ENCODE measurements at regions not wholly inside any gene's neighbourhood (a gene's known extent, or its start where the extent isn't known, plus 50 kb on each side); places are given as distances from the start of the nearest gene placed in this dataset.
"Not testable (repeated sequence)": the region's sequence is repeated elsewhere in the genome, so short reads cannot be mapped to it uniquely, and the experiment has no call there.

DNA sequence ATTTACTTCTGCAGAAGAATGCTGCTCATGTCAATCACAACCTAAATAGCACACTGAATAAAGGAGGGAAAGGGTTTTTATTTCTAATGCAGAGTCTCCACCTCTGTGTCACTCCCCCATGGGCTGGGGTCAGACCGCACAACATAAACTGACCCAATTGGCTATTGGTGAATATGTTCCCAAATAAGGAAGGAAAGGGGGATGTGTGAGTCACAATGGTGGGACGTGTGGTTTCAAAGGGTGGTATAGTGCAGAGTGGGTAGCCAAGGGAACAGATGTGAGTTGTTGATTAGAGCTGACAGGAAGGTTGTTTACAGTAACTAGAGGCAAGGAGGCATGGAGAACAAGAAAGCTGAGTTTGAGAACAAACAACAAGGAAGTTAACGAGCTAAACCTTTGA is 491.8 kb downstream of the ZPLD1 start:
- no peak for ATAC-seq

DNA sequence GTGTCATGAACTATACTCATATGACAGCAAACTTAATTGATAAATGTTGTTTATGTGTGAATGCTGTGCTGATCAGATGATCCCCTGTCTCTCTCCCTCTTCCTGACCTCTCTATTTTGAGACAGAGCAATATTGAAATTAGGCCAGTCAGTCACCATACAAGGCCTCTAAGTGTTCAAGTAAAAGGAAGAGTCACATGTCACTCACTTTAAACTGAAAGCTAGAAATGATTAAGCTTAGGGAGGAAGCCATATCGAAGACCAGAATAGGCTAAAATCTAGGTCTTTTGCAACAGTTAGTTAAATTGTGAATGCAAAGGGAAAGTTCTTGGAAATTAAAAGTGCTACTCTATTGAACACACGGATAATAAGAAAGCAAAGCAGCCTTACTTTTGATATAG is 498.6 kb downstream of the ZPLD1 start:
- ATAC-seq = no peak

DNA sequence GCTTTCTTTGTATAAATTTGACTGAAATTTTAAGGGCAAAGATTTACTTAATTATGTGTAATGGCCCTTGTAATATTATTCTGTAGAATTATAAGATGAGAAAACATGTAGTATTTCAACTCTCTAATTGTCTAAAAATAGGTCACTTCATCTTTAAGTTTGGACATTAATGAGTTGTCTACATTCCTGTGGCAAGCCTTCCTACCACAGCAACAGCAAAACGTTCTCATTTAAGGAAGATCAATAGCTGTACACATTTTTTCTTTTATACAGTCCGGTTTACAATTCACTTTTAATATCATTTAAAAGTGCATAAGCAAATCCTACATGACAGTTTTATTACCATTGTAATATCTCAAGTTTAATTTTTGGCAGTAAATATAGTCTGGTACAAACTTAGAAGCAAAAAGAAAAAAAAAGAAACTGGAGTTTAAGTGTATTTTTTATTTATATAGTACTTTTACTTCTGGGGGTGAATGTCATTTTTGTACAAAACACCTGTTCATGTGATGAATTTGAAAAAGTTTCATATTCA is 501.8 kb downstream of the ZPLD1 start:
- ATAC-seq = no peak

DNA sequence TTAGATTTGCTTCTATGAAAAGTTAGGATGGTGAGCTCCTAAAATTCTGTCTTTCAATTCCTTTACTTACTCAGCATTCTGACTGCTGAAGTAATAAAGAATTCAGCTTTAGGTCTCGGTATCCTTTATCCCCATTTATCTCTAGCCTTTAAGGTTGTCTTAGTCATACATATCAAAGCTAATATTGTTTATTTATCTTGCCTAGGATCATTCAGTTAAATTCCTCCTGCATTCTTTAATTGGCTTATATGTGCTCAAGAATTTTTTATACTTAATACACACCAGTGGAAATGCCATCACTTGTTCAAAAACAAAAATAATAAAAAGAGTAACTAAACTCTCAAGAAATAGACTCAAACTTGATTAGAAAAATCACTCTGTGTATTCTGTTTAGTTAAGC is 507.0 kb downstream of the ZPLD1 start:
- ATAC-seq = no peak

DNA sequence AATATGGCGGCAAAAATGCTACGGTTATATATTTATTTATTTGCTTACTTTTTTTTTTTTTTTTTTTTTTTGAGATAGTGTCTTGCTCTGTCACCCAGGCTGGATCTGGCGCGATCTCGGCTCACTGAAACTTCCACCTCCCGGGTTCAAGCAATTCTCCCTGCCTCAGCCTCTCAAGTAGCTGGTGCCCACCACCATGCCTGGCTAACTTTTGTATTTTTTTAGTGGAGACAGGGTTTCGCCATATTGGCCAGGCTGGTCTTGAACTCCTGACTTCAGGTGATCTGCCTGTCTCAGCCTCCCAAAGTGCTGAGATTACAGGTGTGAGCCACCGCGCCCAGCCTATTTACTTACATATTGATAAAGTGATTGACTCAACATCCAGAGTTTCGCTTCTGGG is 511.6 kb downstream of the ZPLD1 start:
- ATAC-seq = not testable (repeated sequence)

DNA sequence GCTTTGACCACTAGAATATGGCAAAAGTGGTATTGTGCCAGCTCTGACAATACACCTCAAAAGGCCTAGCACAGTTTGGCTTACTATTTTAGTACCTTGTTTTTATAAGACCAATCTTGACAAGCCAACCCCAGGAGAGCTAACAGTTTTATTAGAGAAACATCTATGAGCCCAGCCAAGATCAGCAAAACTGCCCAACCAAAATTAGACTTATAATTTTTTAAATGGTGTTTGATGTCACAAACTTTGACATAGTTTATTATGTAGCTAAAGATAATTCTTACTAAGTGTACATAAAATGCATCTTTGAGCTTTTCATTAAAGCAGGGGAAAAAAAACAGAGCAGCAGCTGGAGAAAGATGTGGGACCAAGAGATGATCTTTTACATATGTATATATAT is 537.5 kb downstream of the ZPLD1 start:
- no peak for ATAC-seq

DNA sequence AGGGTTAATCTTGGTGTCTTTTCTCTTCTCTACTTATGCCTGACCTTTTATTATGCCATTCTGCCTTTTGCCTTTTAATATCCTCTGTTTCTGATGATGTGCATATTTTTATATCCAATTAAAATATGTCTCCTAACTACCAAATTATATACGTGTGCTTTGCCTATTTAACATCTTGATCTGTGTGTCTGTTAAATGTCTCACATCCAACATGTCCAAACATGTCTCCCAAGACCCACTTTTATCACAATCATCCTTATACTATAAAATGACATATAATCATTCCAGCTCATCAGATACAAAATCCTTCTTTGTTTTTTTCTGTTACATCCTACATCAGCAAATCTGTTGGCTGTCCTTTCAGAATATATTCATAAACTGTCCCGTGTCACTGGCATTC is 539.5 kb downstream of the ZPLD1 start:
- ATAC-seq = no peak

DNA sequence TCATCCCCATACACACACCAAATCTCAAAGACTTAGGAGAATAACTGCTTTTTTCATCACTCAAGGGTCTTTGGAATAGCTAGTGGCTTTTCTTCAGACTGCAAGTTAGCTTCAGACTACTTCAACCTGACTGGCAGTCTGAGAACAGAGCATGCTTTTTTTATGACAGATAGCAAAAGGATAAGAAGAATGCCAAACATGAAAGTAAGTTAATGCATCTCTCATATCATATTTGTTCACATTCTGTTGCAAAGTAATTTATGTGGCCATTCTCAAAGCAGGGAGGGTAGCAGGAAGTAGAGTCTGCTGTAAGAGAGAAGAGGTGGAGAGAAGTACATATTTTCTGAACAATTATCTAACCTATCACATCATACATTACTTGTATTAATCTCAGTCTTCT is 544.4 kb downstream of the ZPLD1 start:
- no peak for ATAC-seq

DNA sequence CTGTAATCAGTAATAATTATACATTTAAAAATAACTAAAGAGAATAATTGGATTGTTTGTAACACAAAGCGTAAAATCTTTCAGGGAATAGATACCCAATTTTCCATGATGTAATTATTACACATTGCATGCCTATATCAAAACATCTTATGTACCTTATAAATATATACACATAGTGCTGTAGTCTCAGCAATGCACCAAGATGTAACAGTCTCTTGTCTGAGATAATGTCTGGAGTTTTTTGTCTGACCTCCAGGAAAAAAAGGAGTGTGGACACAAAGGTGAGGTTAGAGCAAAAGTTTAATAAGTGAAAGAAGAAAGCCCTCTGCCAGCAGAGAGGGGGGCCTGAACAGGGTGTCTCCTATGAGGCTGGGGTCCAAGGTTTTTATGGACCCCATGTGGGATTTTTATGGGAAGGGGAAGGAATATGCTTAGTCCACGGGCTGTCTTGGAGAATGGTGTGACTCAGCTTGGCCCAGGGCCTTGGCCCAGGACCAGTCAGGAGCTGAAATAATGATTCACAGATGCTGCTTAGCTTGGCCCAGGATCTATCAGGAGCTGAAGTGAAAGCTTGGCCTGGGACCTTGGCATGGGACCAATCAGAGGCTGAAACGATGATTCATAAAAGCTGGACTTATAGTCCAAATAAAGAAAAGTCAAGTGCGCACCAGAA is 545.0 kb downstream of the ZPLD1 start:
- peak; percentile 35 for ATAC-seq

DNA sequence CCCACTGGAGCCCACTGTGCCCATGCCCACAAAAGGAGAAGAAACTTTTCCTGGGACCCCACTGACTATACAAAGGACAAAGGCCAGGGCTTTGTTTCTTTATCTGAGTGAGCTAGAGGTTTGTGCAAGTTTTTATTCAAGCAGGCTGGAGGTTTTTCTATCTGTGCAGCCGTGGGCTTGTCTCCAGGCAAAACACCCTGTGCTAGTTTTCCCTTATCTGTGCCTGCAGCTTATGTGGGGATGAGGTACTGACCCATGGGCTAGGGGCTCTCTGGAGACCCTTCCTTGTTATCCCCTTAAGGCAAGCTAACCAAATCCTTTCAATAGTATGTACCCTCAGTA is 545.5 kb downstream of the ZPLD1 start:
- ATAC-seq = no peak

DNA sequence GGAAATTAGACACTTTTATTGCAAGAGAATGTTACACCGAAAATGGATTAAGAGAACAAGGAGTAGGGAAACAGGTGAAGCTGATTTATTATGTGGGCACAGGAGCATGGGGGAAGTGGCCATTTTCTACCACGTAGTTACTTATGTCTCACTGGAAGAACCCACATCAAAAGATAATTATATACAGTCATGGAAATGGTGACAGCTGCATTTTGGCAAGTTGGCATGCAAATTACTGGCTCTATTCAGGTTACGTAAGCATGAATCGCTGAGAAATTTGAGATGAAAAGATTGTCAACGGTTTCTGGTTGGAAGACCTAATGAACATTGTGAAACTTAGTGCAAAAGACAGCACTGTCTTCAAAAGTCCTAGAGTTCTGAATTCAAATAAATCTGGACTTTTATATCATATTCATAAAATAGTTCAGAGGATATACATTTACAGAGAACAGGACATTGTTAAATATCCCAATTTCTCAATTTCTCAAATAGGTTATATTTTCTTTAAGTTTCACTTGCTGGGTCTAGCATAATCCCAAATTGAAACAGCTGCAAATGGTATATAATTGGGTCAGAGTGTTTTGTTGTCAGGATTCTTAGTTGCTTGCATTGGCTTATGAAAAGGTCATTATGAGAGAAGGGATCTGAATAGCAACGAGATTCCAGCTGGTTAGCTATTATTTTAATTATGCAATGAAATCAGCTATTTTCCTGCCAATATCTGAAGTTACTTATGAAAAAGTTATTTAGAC is 567.8 kb downstream of the ZPLD1 start:
- ATAC-seq = no peak

DNA sequence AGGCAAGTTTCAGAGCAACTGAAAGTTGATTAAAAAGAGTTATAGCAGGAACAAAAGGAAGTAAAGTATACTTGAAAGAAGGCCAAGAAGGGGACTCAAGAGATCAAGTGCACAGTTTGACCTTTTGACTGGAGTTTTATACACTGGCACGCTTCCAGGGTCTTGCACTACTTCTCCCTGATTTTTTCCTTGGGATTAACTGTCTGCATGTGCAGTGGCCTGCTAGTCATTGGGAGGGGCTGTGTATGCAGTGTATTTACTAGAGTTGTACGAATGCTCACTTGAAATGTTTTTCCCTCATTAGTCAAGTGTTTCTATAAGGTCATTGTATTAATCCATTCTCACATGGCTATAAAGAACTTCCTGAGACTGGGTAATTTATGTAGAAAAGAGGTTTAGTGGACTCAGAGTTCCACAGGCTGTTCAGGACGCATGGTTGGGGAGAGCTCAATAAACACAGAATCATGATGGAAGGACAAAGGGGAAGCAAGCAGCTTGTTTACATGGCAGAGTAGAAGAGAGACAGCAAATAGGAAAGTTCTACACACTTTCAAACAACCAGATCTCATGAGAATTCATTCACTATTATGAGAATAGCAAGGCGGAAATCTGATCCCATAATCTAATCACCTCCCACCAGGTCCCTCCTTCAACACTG is 571.8 kb downstream of the ZPLD1 start:
- no peak for ATAC-seq

DNA sequence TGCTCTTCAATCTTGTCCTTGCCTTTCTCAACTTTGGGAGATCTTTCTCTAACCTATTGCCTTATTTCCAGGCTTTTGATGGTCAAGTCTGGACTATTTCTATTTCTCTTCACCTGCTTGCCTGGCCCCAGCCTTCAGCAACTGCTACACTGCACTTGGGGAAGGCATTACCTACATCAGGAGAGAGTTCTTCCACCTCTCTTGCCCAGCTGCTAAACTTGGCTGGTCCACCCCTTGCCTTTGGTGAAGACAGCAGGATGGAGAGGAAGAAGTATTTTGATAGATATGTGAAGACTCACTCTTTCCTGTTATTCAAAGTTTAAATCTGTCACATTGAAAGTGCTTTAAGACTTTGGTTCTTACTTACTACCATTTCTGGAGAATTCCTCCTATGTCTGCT is 574.8 kb downstream of the ZPLD1 start:
- no peak for ATAC-seq

DNA sequence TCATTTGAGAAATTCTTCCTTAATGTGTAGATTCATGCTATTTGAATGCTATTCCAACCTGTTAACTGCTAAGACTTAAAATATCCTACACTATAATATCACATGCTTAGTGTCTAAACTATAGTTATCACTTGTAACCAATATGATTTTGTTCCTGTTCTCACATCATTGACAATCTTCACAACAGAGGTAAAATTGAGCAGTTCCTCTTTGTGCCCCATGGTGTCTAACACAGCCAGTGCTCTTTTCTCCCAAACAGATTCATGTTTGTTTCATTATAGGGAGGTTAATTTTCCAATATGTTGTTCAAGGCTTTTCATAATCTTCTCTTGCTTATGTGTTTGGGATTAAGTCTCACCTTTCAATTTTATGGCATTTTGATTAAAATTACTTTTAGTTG is 591.1 kb downstream of the ZPLD1 start:
- ATAC-seq = no peak

DNA sequence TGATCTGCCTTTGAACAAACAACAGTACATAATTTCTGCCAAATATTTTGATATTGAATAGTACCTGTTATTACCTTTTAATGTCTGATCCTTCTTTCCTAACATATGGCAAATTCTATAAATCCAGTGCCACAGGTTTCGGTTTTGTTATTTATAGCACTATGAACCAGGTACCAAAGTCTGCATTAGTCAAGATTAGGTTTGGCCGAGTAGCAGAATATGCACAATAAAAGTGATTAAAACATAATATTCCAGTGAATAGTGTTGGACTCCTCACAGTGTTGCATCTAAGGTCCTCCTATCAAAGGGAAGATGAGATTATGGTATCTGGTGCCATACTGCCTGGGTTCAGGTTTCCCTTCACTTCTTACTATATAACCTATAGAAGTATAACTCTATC is 599.0 kb downstream of the ZPLD1 start:
- ATAC-seq = no peak

DNA sequence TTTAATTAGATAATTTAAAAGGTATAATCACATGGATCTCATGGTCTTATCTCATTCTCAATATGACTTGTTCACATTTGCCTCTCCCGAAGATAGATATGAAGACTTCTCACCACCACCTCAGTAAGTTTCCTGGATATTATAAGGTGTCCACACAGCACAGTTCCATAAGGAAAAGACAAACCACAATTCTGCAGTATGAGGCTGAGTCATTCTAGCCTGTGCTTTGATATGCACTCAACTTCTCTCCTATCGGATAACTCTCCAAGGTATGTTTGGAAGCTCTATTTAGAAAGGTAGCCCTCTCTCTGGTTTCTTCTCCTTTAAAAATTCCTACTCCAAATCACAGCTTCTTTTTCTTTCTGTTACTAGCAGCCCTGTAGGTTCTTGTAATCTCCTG is 612.8 kb downstream of the ZPLD1 start:
- no peak for ATAC-seq

DNA sequence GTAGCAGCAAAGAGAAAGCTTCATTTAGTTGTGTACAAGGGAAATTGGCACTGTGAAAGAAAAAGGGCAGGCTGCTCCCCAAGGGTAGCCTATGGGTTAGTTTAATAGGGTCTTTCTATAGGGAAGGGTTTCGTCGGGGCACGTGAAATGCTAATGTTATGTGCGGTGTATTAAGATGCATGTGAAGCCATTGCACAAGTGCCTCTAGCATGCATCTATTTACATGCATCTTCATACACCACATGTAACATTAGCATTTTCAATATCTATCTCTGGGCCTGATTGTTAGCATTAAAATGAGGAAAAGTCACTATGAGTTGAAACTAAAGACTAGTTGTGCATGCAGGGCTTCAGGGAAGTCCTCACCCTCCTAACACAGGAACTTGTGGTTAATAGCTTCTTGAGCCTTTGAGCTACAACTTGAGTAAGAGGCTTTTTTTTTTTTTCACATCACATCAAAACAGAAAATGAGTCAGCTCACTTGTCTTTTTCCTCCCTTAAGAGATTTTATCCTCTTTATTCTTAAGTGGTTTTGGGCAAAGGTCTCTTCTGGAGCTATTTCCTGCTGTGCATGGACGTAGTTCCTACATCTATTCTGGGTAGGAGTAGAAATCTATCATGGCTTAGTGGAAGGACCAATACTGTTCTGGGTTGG is 613.4 kb downstream of the ZPLD1 start:
- ATAC-seq = no peak

DNA sequence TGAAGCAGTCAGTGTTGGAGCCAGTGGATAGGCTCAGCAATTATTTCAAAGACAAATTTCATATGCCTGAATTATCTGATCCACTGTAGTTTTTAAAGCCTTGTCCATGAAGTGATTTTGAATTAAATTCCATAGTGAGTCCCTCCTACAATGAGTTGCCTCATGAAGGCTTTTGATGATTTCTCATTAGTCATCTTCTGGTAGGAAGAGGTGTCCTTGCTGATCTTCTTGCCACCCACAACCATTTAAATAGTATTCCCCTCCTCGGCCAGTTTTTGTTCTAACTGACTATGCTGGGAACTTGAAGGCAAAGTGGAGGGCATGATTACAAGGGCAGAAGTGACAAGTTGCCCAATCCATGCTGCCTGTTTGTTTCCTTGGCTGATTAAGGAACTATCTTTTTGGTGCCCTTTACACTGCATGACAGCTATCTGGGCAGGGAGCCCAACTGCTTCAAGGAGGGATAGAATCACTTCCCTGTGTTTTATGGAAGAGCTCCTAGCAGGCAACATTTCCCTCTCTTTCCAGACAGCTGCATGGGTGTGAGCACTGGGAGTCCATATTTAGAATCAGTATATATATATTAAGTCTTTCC is 617.5 kb downstream of the ZPLD1 start:
- ATAC-seq = no peak

DNA sequence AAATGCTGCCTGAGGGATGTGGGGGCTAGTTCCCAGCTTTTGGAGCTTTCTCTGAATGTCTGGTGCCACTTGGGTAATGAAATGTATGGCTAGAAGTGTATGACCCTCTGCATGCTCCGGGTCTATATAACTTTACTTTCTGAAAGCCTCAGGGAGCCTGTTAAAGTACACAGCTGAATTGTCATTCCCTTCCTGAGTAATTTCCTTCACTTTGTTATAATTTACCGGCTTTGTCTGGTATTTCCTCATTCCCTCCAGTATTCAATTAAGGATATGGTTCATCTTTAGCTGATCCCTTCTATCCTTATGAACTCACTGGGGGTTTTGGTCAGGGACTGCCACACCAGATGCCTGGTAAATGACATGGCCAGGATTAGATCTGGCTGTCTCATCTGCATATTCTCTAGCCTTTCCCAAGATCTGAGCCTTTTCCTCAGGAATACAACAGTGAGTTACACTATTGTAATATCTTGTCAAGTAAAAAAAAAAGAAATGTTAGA is 620.3 kb downstream of the ZPLD1 start:
- ATAC-seq = no peak

DNA sequence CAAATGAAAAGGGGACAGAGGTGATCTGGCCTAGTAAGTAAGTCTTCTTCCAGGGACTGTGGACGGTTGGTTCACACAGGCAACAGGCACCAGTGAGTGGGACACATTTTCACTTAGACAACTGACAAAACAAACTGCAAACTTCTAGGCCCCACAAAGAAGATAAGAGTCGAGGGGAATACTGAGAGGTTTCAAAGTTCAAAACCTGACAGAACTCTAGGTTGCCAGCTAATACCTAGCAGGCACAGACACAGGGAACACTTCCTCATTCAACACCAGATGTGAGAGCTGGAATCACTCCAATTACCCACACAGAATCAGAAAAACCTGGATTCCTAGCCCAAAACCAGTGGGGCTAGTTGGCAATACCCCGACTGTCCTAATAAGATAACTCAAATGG is 621.7 kb downstream of the ZPLD1 start:
- ATAC-seq = no peak

DNA sequence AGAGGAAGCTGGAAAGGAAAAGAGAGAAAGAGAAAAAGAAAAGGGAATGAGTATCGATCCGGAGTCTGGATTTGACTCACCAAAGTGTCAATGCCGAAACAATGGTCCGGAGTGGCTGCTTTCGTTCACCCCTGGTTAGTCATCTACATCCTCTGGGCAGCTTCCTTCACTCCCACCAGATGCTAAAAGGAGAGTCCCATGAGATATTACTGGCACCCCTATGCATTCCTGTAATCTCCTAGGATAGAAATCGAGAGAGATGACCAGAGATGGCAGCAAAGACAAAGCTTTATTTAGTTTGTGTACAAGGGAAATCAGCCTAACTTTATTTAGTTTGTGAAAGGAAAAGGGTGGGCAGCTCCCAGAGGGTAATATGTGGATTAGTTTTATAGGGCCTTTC is 622.2 kb downstream of the ZPLD1 start:
- ATAC-seq = no peak

DNA sequence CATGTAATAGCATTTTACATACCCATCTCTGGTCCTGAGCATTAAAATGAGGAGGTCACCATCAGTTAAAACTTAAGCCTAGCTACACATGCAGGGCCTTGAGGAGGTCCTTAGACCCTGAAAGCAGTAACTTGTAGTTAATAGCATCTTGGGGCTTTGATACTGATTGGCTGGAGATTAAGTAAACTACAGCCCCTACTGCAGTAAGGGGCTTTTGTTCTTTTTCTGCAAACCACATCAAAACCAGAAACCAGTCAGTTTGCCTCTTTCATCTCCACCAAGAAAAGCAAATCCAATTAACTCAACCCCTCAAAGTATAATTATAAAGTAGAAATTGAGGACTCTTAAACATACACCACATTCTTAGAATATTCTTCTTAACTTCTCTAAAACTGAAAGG is 622.7 kb downstream of the ZPLD1 start:
- no peak for ATAC-seq

DNA sequence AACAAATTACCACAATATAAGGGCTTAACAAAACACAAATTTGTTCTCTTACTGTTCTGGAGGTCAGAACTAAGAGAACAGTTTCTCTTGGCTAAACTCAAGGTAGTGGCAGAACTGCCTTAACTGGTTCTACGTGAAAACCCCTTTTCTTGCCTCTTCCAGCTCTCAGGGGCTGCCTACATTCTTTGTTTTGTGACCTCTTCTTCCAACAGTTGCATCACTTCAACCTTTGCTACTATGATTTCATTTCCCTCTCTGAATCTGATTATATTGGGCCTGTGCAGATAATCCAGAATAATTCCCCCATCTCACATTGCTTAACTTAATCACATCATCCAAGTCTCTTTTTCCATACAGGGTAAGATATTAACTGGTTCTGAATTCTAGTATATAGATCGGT is 624.6 kb downstream of the ZPLD1 start:
- ATAC-seq = no peak
